ENCODE measurements at regions not wholly inside any gene's neighbourhood (a gene's known extent, or its start where the extent isn't known, plus 50 kb on each side); places are given as distances from the start of the nearest gene placed in this dataset.

GRCh38 chr4:29571322-29571721 lies 1148.8 kb upstream of the PCDH7 start:
- no peak for FAIRE-seq
- Histone ChIP-seq H3K23ac (ENCODE audit: insufficient read length) (no peak overlapping the region), H3K27me3 (replicated peaks in 1 of 4; ENCODE audit: control insufficient read depth in 3 of 4, extremely low read depth in 1 of 4, insufficient read depth in 3 of 4, low read length in 3 of 4) (no peaks in the 10 kb centered on the region), H3K14ac (ENCODE audit: insufficient read length) (no peak overlapping the region), H3K9ac (replicated peaks in 1 of 4; ENCODE audit: extremely low read depth in 1 of 4, low read depth in 3 of 4, low read length in 3 of 4) (no peak overlapping the region), H3K4me1 (replicated peaks in 1 of 4; ENCODE audit: control insufficient read depth in 3 of 4, insufficient read depth in 4 of 4, low read length in 3 of 4) (no peaks in the 10 kb centered on the region), H2BK20ac (ENCODE audit: low read length) (no peak overlapping the region), H2AK5ac (ENCODE audit: low read depth, low read length) (no peak overlapping the region), H4K91ac (replicated peaks; ENCODE audit: insufficient read length, low read length) (no peak overlapping the region), H4K20me1 (replicated peaks in 1 of 2; ENCODE audit: control insufficient read depth in 1 of 2, insufficient read depth in 2 of 2, low read length in 2 of 2) (no peaks in the 10 kb centered on the region), H2BK120ac (replicated peaks; ENCODE audit: low read depth, low read length) (no peak overlapping the region), H3K79me2 (ENCODE audit: control insufficient read depth in 1 of 2, insufficient read depth in 2 of 2, low read length in 2 of 2) (no peaks in the 10 kb centered on the region), H3K23me2 (ENCODE audit: low read depth, low read length) (no peaks in the 10 kb centered on the region), H3K4me2 (ENCODE audit: insufficient read depth in 1 of 2, low read depth in 2 of 2, low read length in 2 of 2) (no peak overlapping the region), H3K56ac (replicated peaks; ENCODE audit: insufficient read length, low read depth, low read length) (no peak overlapping the region), H3K79me1 (ENCODE audit: low read depth, low read length) (no peaks in the 10 kb centered on the region), H3K27ac (ENCODE audit: low read depth, low read length) (no peak overlapping the region), H2BK12ac (ENCODE audit: low read depth, low read length) (no peak overlapping the region), H3K18ac (ENCODE audit: extremely low read depth, low read length) (no peak overlapping the region), H3K9me3 (ENCODE audit: insufficient read depth in 2 of 2, low read depth in 1 of 2, low read length in 1 of 2) (no peaks in the 10 kb centered on the region), H3K4me3 (ENCODE audit: extremely low read depth in 1 of 4, insufficient read depth in 2 of 4, low read depth in 3 of 4, low read length in 4 of 4) (no peak overlapping the region), H2BK15ac (ENCODE audit: low read length) (no peak overlapping the region), H2AFZ (ENCODE audit: low read length) (no peak overlapping the region), H4K5ac (ENCODE audit: insufficient read length, low read depth, low read length) (no peak overlapping the region), H3K36me3 (ENCODE audit: control insufficient read depth in 2 of 4, insufficient read depth in 4 of 4, low read length in 3 of 4) (no peaks in the 10 kb centered on the region), H2BK5ac (ENCODE audit: low read depth, low read length) (no peak overlapping the region), H3K4ac (replicated peaks; ENCODE audit: insufficient read length, low read depth, low read length) (no peak overlapping the region), H4K8ac (ENCODE audit: extremely low read depth, insufficient read depth, low read length) (no peak overlapping the region)
- no peak for DNase-seq (ENCODE audit: low read depth in 1 of 2, low spot score in 2 of 2)
- TF ChIP-seq RAD21 (IDR thresholded peaks at IDR 0.05 in 1 of 2, conservative IDR thresholded peaks at IDR 0.05 in 1 of 2; ENCODE audit: low read depth in 2 of 2, low read length in 2 of 2), result no peak
- no peak for TF ChIP-seq CREB1 (IDR thresholded peaks at IDR 0.05)
- no peak for TF ChIP-seq NANOG (IDR thresholded peaks at IDR 0.05; ENCODE audit: insufficient read depth, low read depth, low read length, poor library complexity, severe bottlenecking)
- no peak for TF ChIP-seq SRF (IDR thresholded peaks at IDR 0.05; ENCODE audit: low read depth, low read length)
- TF ChIP-seq SP1 (IDR thresholded peaks at IDR 0.05; ENCODE audit: low read depth, low read length), result no peak
- ChIA-PET POLR2A (ENCODE audit: partially characterized antibody) (no interaction called here), CTCF (ENCODE audit: partially characterized antibody) (no interaction called here)
- 98% methylated on average over 3 of the region's 3 CpGs; no CpG with 5 or more reads in 1 of the 2 experiments for WGBS, 2 experiments (ENCODE audit: extremely low coverage in 1 of 2, insufficient coverage in 1 of 2, insufficient read length in 1 of 2, insufficient replicate concordance in 2 of 2, low coverage in 1 of 2, low lambda C conversion rate in 2 of 2, missing lambda C conversion rate in 1 of 2)
